PC-3 (cell line): ENCODE measurements at regions not wholly inside any gene's neighbourhood (a gene's known extent, or its start where the extent isn't known, plus 50 kb on each side); places are given as distances from the start of the nearest gene placed in this dataset.

ENCODE experiments used
- EZH2 ChIP-seq: fragments of 300-600 bp; sonication (generic); IDR thresholded peaks from one replicate; pipeline ENCODE4 v1.6.1; 2017; ENCODE audit warnings: antibody characterized with exemption, mild to moderate bottlenecking, low read length; ENCODE audit not compliant: unreplicated experiment
- EZH2phosphoT487 ChIP-seq: fragments of 300-600 bp; sonication (generic); IDR thresholded peaks from 2 replicates; pipeline ENCODE4 v1.6.1; 2018; ENCODE audit warnings: mild to moderate bottlenecking, antibody characterized with exemption, low read length, borderline replicate concordance
- TF ChIP-seq, protein P1 (sequence below): fragments of 300-600 bp; sonication (generic); conservative IDR thresholded peaks from 2 replicates; pipeline ENCODE4 v1.5.1; 2017; ENCODE audit warnings: antibody characterized with exemption, low read depth, mild to moderate bottlenecking, low read length

DNA sequence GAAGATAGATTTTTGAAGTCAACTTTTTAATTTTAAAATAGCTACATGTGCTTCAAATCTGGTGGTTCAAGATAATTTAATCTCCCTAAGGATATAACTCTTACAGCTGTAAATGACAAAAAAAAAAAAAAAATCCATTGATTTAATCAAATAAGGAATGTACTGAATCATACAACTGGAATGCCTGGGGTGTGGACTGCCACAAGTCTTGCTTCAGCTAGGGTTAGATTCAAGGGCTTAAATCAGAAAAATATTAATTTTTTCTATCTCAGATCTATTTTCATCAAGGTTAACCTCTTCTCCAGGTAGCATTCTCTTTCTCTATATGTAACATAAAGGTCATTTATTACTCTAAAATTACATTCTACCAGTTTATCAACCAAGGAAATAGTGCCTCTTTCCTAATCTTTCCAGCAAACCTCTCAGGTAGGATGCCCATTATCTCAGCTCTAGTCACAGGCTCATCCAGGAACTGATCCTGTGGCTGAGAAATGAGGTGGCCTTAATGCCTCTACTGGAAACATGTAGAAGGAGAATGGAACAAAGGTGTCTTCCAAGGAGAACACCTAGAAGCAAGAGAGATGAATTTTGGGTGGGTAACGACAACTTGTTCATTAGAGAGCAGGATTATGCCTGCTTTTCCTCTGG lies 466.9 kb downstream of the CBLN4 start:
- TF ChIP-seq, protein P1, sequence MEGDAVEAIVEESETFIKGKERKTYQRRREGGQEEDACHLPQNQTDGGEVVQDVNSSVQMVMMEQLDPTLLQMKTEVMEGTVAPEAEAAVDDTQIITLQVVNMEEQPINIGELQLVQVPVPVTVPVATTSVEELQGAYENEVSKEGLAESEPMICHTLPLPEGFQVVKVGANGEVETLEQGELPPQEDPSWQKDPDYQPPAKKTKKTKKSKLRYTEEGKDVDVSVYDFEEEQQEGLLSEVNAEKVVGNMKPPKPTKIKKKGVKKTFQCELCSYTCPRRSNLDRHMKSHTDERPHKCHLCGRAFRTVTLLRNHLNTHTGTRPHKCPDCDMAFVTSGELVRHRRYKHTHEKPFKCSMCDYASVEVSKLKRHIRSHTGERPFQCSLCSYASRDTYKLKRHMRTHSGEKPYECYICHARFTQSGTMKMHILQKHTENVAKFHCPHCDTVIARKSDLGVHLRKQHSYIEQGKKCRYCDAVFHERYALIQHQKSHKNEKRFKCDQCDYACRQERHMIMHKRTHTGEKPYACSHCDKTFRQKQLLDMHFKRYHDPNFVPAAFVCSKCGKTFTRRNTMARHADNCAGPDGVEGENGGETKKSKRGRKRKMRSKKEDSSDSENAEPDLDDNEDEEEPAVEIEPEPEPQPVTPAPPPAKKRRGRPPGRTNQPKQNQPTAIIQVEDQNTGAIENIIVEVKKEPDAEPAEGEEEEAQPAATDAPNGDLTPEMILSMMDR: no peak
- TF ChIP-seq EZH2 (no peak), EZH2phosphoT487 (no peak)
